Fibroblast of pulmonary artery (primary cell): ENCODE measurements at regions not wholly inside any gene's neighbourhood (a gene's known extent, or its start where the extent isn't known, plus 50 kb on each side); places are given as distances from the start of the nearest gene placed in this dataset.

Experiments used
- DNase-seq: peaks from one replicate; pipeline ENCODE4 v3.0.0-alpha.2; 2010; ENCODE audit warnings: low read depth
- H3K4me3 ChIP-seq: replicated peaks from 2 replicates; pipeline ENCODE4 v1.5.1; 2011; ENCODE audit warnings: low read depth, mild to moderate bottlenecking, control low read depth, low read length, moderate library complexity
- CTCF ChIP-seq: IDR thresholded peaks from 2 replicates; pipeline ENCODE4 v1.5.1; 2011; ENCODE audit warnings: mild to moderate bottlenecking, control low read depth, low read length, inconsistent platforms; ENCODE audit errors: missing control alignments

DNA sequence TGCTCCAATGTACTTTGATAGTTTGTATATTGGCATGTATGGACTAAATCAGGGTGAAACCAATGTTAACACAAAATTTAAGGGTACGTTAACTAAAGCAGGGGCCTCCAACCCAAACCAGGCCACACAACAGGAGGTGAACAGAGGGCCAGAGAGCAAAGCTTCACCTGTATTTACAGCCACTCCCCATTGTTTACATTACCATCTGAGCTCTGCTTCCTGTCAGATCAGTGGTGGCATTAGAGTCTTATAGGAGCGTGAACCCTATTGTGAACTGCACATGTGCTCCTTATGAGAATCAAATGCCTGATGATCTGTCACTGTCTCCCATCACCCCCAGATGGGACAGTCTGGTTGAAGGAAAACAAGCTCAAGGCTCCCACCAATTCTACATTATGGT is 62.0 kb upstream of the SCIN start:
- no peak overlapping the region for H3K4me3 ChIP-seq
- TF ChIP-seq CTCF = no peak
- DNase-seq = no peak

GRCh38 chr7:12517451-12517850 is 53.1 kb upstream of the SCIN start:
- H3K4me3 ChIP-seq = no peak overlapping the region
- no peak for DNase-seq
- TF ChIP-seq CTCF = no peak

DNA sequence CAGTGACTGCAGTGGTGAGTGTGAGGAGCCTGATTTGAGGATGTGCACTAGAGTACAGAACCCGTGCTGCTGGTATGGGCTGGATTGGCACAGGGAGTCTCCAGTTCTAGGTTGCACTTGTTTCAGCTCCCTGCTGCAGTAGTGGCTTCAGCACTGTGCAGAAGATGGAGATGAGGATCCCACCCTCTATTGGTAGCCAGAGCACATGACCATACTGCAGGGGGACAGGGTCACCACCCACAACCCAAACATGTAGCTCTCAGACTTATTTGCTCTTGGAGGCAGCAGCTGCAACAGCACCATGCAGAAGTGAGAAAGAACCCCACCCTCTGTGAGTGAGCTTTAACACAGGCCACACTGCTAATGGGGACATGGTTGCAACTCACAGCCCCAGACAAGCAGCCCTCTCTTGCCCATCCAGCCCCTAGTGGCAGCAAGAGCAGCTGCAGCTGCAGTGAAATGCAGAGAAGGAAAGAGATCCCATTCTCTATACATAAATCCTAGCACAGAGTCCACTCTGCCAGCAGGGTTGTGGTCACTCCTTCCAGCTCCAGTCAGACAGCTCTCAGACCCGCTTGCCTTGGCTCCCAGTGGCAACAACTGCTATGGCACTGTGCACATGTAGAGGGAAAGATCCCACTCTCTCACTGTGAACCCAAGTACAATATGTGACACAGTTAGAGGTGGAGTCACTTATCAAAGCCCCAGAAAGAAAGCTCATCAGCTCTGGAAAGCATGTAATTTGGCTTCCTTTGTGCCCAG is 51.4 kb upstream of the SCIN start:
- peak; percentile 58 for TF ChIP-seq CTCF
- no peak overlapping the region for H3K4me3 ChIP-seq
- DNase-seq = peak; percentile 9

- DNase-seq = no peak
- TF ChIP-seq CTCF = no peak
- H3K4me3 ChIP-seq = no peak overlapping the region
Observed at GRCh38 chr7:12519682-12520009, 50.9 kb upstream of the SCIN start.
